ENCODE measurements at regions not wholly inside any gene's neighbourhood (a gene's known extent, or its start where the extent isn't known, plus 50 kb on each side); places are given as distances from the start of the nearest gene placed in this dataset.

DNA sequence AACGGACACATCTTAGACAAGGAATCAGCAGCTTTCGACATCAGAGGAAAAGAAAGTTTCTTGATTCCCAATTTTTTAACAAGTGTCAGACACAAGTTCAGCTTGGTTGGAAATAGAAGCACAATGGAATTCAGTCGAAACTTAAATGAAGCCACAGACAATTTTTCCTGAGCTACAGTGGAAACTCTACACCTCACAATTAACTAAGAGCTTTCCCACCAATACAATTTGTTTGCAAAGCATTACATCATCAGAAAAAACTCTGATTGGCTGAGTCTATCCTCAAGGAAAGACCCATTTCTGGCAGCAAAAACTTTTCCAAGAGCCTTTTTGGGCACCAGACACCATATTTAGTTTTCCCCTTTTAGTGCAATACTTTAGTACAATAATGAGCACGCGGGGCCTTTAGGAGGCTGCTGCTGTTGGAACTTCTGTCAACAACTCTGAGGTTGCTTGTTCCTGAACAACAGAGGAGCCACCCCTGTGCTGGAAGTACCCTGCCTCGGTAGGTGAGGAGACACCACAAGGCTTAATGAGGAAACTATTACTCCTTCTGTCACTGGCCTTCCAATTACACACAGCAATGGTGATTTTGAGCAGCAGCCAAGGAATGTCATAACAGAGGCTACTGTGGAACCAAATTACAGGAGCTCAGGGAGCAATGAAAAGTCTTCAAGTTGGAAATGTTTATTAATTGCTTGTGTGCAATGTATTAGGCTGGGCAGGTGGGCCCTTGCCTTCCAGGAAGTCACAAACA lies 61.9 kb upstream of the BARX2 start:
- ChIA-PET CTCF (interaction anchor here (1.2 kb wide), 2 partner anchors 221 to 393 kb away, joined by 3 to 5 read pairs; no protein-coding TSS in a partner anchor), POLR2A (ENCODE audit: unreplicated experiment) (no interaction called here)
- no peak overlapping the region for H4K8ac ChIP-seq (ENCODE audit: low read depth in 2 of 2, low read length in 2 of 2)
- no peak overlapping the region for H4K5ac ChIP-seq (ENCODE audit: low read depth, low read length)
- H3K56ac ChIP-seq (ENCODE audit: extremely low read depth, insufficient read depth, low read length): no peak overlapping the region
- H2BK5ac ChIP-seq (ENCODE audit: low read depth, low read length, poor library complexity, severe bottlenecking): no peak overlapping the region
- ATAC-seq (ENCODE audit: low read depth): peak; percentile 74; the same call in 1 of the 2 replicates
- in situ Hi-C loops (cut with MboI; ENCODE audit: low sequenced_read_pairs) (no loop called here), dilution Hi-C loops (cut with HindIII; ENCODE audit: low sequenced_read_pairs, unreplicated experiment) (no loop called here), intact Hi-C loops (cut with micrococcal nuclease) (no loop called here)
- no peak overlapping the region for H3K9ac ChIP-seq (ENCODE audit: low read depth, low read length)
- H2AK9ac ChIP-seq (replicated peaks; ENCODE audit: low read depth, low read length, poor library complexity): no peak overlapping the region
- no TSS peak for BruUV-seq (replicated peaks)
- 0 out of 2 replicates have a peak, but pooled peaks have one; percentile 5 for TF ChIP-seq CEBPB (IDR thresholded peaks at IDR 0.05; ENCODE audit: low read depth, low read length)
- TF ChIP-seq FOS (IDR thresholded peaks at IDR 0.05; ENCODE audit: low read depth, low read length): no peak
- peaks cover 11% of the 10 kb centered on the region for H3K27me3 ChIP-seq (ENCODE audit: control insufficient read depth, insufficient read depth, low read length)
- H2BK20ac ChIP-seq (ENCODE audit: low read depth, low read length): no peak overlapping the region
- H3K9me1 ChIP-seq (ENCODE audit: insufficient read depth, low read length): no peaks in the 10 kb centered on the region
- no peak overlapping the region for H3K23ac ChIP-seq (ENCODE audit: low read depth, low read length)
- H3K4ac ChIP-seq (ENCODE audit: low read depth, low read length): no peak overlapping the region
- H2BK120ac ChIP-seq (ENCODE audit: low read depth, low read length): no peak overlapping the region
- no peak overlapping the region for H2AFZ ChIP-seq (replicated peaks; ENCODE audit: low read length, poor library complexity)
- H3K14ac ChIP-seq (replicated peaks; ENCODE audit: low read depth, low read length): no peak overlapping the region
- no peaks in the 10 kb centered on the region; the same call in 1 of the 2 replicates for H4K20me1 ChIP-seq (ENCODE audit: insufficient read depth, low read length)
- H3K27ac ChIP-seq (ENCODE audit: insufficient read depth, low read length): no peak overlapping the region
- WGBS, 2 experiments (ENCODE audit: extremely low coverage in 2 of 2, insufficient read length in 1 of 2): 10% methylated on average over 2 of the region's 6 CpGs; no CpG with 5 or more reads in 1 of the 2 experiments
- peak overlapping the region; percentile 75; the same call in 1 of the 2 replicates for H3K4me2 ChIP-seq (ENCODE audit: low read depth, low read length)
- DNase-seq: peak; percentile 49
- no peaks in the 10 kb centered on the region for H3K9me3 ChIP-seq (ENCODE audit: control insufficient read depth, insufficient read depth, low read length)
- no peaks in the 10 kb centered on the region for H3K4me1 ChIP-seq (ENCODE audit: control insufficient read depth, insufficient read depth, low read length)
- no peak overlapping the region for H3K4me3 ChIP-seq (ENCODE audit: insufficient read depth, low read depth, low read length)
- H2AK5ac ChIP-seq (ENCODE audit: low read depth, low read length): no peak overlapping the region
- H3K79me1 ChIP-seq (ENCODE audit: low read depth in 1 of 2, low read length in 2 of 2): no peaks in the 10 kb centered on the region
- no peak overlapping the region for H3K18ac ChIP-seq (ENCODE audit: low read depth, low read length)
- H3K36me3 ChIP-seq (ENCODE audit: control insufficient read depth, insufficient read depth, low read length): no peaks in the 10 kb centered on the region
- H4K91ac ChIP-seq (ENCODE audit: insufficient read depth, low read depth, low read length): no peak overlapping the region
- no peak overlapping the region for H2BK15ac ChIP-seq (ENCODE audit: low read depth, low read length)
